CD4-positive, alpha-beta memory T cell (primary cell): ENCODE measurements at regions not wholly inside any gene's neighbourhood (a gene's known extent, or its start where the extent isn't known, plus 50 kb on each side); places are given as distances from the start of the nearest gene placed in this dataset.

ENCODE experiments used
- CTCF ChIA-PET: fragments of 350-600 bp; sonication (Branson Sonifier 250); formaldehyde crosslinking; loops from one replicate; lab custom pipeline; 2021; ENCODE audit warnings: inconsistent platforms; ENCODE audit not compliant: partially characterized antibody; lab: Charles Lee
- POLR2A ChIA-PET: fragments of 350-600 bp; sonication (Branson Sonifier 250); formaldehyde crosslinking; loops from one replicate; lab custom pipeline; 2021; ENCODE audit not compliant: partially characterized antibody; lab: Charles Lee
- DNase-seq, 5 donors: peaks; one replicate each; pipeline versions ENCODE4 v3.0.0 to v3.0.0-alpha.2; 2020 to 2022; ENCODE audit warnings: mixed read lengths in 1 of 5
- H3K27ac ChIP-seq: one replicate; pipeline ENCODE4 v1.7.0; 2013; ENCODE audit warnings: low read depth, low read length
- H3K27me3 ChIP-seq: 2 replicates; pipeline ENCODE4 v1.7.0; 2013; ENCODE audit warnings: mild to moderate bottlenecking, low read length, moderate library complexity; ENCODE audit not compliant: insufficient read depth
- H3K36me3 ChIP-seq: 2 replicates; pipeline ENCODE4 v1.7.0; 2013; ENCODE audit warnings: mild to moderate bottlenecking, low read length, moderate library complexity; ENCODE audit not compliant: insufficient read depth
- H3K4me1 ChIP-seq: 2 replicates; pipeline ENCODE4 v1.7.0; 2013; ENCODE audit warnings: mild to moderate bottlenecking, low read length, moderate library complexity; ENCODE audit not compliant: insufficient read depth
- H3K4me3 ChIP-seq, 2 donors: one replicate each; pipeline ENCODE4 v1.7.0; 2013; ENCODE audit warnings: low read length in 2 of 2, mild to moderate bottlenecking in 1 of 2
- H3K9me3 ChIP-seq, 2 donors: one replicate each; pipeline ENCODE4 v1.7.0; 2013; ENCODE audit warnings: low read length in 2 of 2, control low read depth in 1 of 2; ENCODE audit not compliant: control insufficient read depth in 1 of 2
- H3K27ac Mint-ChIP-seq, 7 donors: one replicate each; pipeline ENCODE4 v1.8.0; 2020 to 2021; ENCODE audit warnings: mixed read lengths in 7 of 7, mild to moderate bottlenecking in 6 of 7, inconsistent platforms in 3 of 7, moderate library complexity in 3 of 7
- H3K27me3 Mint-ChIP-seq, 2 donors: one replicate each; pipeline ENCODE4 v1.8.0; 2020 to 2021; ENCODE audit warnings: mixed read lengths in 2 of 2
- H3K36me3 Mint-ChIP-seq, 2 donors: one replicate each; pipeline ENCODE4 v1.8.0; 2020 to 2021; ENCODE audit warnings: mixed read lengths in 2 of 2, inconsistent platforms in 1 of 2, mild to moderate bottlenecking in 1 of 2
- H3K4me1 Mint-ChIP-seq, 4 donors: one replicate each; pipeline ENCODE4 v1.8.0; 2020 to 2021; ENCODE audit warnings: mixed read lengths in 4 of 4, mild to moderate bottlenecking in 1 of 4
- H3K4me3 Mint-ChIP-seq, 8 donors: one replicate each; pipeline ENCODE4 v1.8.0; 2020 to 2021; ENCODE audit warnings: mixed read lengths in 8 of 8, mild to moderate bottlenecking in 7 of 8, moderate library complexity in 6 of 8, inconsistent platforms in 3 of 8
- H3K9me3 Mint-ChIP-seq, 8 donors: one replicate each; pipeline ENCODE4 v1.8.0; 2020 to 2021; ENCODE audit warnings: mixed read lengths in 8 of 8, mild to moderate bottlenecking in 5 of 8, inconsistent platforms in 3 of 8, moderate library complexity in 1 of 8
- intact Hi-C: fragments of 100-400 bp; cut with micrococcal nuclease; formaldehyde crosslinking; loops from one replicate; pipeline ENCODE4 v1.15.1; 2023

DNA sequence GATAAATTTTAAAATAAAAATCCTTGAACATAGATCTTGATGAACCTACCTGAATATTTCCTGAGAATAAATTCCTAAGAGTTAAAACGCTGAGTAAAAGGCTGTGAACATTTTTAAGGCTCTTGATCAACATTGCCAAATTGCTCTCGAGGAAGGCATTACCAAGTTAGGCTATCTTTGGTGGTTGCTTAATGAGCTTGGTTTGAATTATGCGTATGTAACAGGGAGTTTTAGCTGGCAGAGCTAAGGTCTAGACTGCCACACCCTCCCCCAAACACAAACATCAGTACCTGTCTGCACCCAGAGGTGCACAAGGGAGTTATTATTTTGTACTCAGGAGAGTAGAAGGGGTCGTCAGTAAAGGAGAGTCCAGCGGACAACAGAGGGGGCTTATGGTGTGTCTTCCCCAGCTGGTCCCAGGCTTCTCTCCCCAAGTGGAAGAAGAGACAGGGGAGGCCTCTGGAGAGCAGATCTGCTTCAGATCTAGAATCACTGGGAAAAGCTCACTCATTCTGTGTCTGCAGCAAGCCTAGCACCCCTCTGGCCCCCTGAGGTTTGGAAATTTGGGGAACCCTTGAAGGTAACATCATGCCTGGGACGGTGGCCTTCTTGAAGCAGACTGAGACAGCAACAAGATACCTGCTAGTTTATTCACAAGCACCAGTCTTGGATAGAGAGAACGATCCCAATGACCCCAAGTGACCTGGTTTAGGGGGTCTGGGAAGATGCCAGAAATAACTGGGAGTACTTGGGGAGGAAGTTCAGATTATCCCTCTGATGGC, 197.2 kb upstream of the ID2 start:
- Histone ChIP-seq H3K27me3 (no peaks in the 10 kb centered on the region), H3K9me3 (no peaks in the 10 kb centered on the region), H3K4me3 (no peak overlapping the region), H3K36me3 (no peaks in the 10 kb centered on the region), H3K27ac (peak overlapping the region; percentile 83), H3K4me1 (peaks cover 93% of the 10 kb centered on the region)
- peak in 4 of 5 donors; percentile 16 to 74 (median 40) for DNase-seq
- H3K36me3 Mint-ChIP-seq, result peaks cover 0 to 3% of the 10 kb centered on the region in 2 donors
- H3K9me3 Mint-ChIP-seq, result no peaks in the 10 kb centered on the region
- H3K27me3 Mint-ChIP-seq, result no peaks in the 10 kb centered on the region
- H3K27ac Mint-ChIP-seq, result peak overlapping the region; percentile 80 to 100 (median 98)
- POLR2A ChIA-PET, result interaction anchor here (0.7 to 2.0 kb wide), 7 partner anchors 9 to 757 kb away, joined by 3 to 9 read pairs (median 5); partner anchors contain the start of gene ID2
- intact Hi-C loops, result loop anchor here (2.0 to 10.0 kb wide), 2 partner anchors 198 to 350 kb away; partner anchors contain the start of genes ID2 and KIDINS220
- H3K4me1 Mint-ChIP-seq, result peaks cover 70 to 95% (median 81%) of the 10 kb centered on the region in 4 donors
- H3K4me3 Mint-ChIP-seq, result peak overlapping the region in 7 of 8 donors; percentile 57 to 90 (median 67)
- CTCF ChIA-PET, result no interaction called here

DNA sequence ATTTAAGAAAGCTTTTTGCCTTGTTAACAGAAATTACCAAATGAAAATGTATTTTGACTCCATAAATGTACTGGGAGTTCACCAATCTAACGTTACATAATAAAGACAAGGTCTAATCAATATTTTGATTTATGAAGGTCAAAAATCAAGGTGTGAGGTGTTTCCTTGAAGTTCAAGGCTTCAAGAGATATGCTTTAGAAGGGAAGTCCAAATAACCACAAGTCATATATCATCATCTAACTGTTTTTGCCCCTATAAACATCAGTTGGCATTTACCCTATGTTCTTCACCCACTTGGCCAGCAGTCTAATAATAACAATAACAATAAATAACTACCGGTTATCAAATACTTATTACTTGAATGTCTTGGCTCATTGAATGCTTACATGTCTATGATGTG, 196.1 kb upstream of the ID2 start:
- H3K27ac ChIP-seq, result peak overlapping the region; percentile 83
- peaks cover 94% of the 10 kb centered on the region for H3K4me1 ChIP-seq

DNA sequence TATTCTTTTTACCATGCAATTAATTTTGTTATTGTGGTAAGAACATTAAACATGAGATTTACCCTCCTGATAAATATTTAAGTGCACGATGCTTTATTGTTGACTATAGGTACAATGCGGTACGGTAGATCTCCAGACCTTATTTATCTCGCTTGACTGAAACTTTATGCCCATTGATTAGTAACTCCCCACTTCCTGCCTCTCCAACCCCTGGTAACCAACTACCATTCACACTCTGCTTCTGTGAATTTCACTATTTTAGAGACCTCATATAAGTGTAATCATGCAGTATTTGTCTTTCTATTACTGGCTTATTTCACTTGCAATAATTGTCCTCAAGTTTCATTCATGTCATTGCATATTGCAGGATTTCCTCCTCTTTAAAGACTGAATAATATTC, 195.7 kb upstream of the ID2 start:
- Histone ChIP-seq H3K4me1 (peaks cover 93% of the 10 kb centered on the region), H3K36me3 (no peaks in the 10 kb centered on the region), H3K4me3 (peak overlapping the region in 1 of 2 donors; percentile 46), H3K9me3 (no peaks in the 10 kb centered on the region), H3K27ac (peak overlapping the region; percentile 83), H3K27me3 (no peaks in the 10 kb centered on the region)
- H3K27ac Mint-ChIP-seq, result peak overlapping the region; percentile 94 to 100 (median 99)
- peak overlapping the region; percentile 82 to 93 (median 88) for H3K4me3 Mint-ChIP-seq
- no peaks in the 10 kb centered on the region for H3K27me3 Mint-ChIP-seq
- DNase-seq, result peak in 2 of 5 donors; percentile 26 to 28
- ChIA-PET CTCF (interaction anchor here (2.7 to 3.7 kb wide), 2 partner anchors 8 to 13 kb away, joined by 8 to 18 read pairs; no protein-coding TSS in a partner anchor), POLR2A (interaction anchor here (2.0 to 4.0 kb wide), 3 partner anchors 8 to 196 kb away, joined by 9 to 46 read pairs (median 25); partner anchors contain the start of gene ID2)
- H3K4me1 Mint-ChIP-seq, result peaks cover 62 to 93% (median 76%) of the 10 kb centered on the region in 4 donors
- intact Hi-C loops, result loop anchor here (10.0 kb wide), 1 partner anchor 349 kb away; the partner anchor contains the start of gene KIDINS220
- H3K9me3 Mint-ChIP-seq, result no peaks in the 10 kb centered on the region
- peaks cover 0 to 3% of the 10 kb centered on the region in 2 donors for H3K36me3 Mint-ChIP-seq

More for the DNA sequence above, 196.1 kb upstream of the ID2 start:
- POLR2A ChIA-PET, result interaction anchor here (0.9 to 2.0 kb wide), 6 partner anchors 10 to 758 kb away, joined by 3 to 9 read pairs (median 6); partner anchors contain the start of gene ID2
- Histone ChIP-seq H3K9me3 (no peaks in the 10 kb centered on the region), H3K4me3 (no peak overlapping the region), H3K27me3 (no peaks in the 10 kb centered on the region), H3K36me3 (no peaks in the 10 kb centered on the region)
- H3K27me3 Mint-ChIP-seq, result no peaks in the 10 kb centered on the region
- peaks cover 0 to 3% of the 10 kb centered on the region in 2 donors for H3K36me3 Mint-ChIP-seq
- DNase-seq, result no peak
- peak overlapping the region; percentile 82 to 93 (median 88) for H3K4me3 Mint-ChIP-seq
- CTCF ChIA-PET, result no interaction called here
- no peaks in the 10 kb centered on the region for H3K9me3 Mint-ChIP-seq
- H3K4me1 Mint-ChIP-seq, result peaks cover 64 to 95% (median 78%) of the 10 kb centered on the region in 4 donors
- intact Hi-C loops, result loop anchor here (2.0 to 10.0 kb wide), 2 partner anchors 197 to 349 kb away; partner anchors contain the start of genes ID2 and KIDINS220
- peak overlapping the region; percentile 94 to 100 (median 99) for H3K27ac Mint-ChIP-seq

DNA sequence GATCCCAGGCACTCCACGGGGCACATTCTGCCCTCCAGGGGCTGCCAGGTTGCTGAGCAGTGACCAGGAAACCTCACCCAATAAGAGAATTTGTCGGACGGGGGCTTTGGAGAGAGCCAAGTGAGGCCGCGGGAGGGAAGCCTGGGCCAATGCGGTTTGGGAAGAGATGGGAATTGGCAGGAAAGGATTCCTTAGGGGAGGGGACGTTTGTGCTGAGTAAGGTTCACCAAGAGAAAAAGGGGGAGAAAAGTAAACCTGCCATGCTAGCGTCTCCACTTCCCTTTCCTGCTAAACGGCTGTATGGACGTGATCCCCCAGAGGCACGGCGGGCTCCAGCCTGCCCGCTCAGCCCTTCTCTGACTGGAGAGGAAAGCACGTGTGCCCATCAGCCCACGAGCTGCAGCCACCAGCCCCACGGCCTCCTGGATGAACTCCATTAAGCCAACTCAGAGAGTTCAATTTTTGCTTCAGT, 194.4 kb upstream of the ID2 start:
- ChIA-PET POLR2A (interaction anchor here (0.9 to 4.0 kb wide), 6 partner anchors 9 to 197 kb away, joined by 3 to 46 read pairs (median 23); partner anchors contain the start of gene ID2), CTCF (interaction anchor here (0.8 to 3.7 kb wide), 5 partner anchors 9 to 762 kb away, joined by 3 to 18 read pairs (median 5); no protein-coding TSS in a partner anchor)
- H3K4me1 Mint-ChIP-seq, result peaks cover 49 to 85% (median 62%) of the 10 kb centered on the region in 4 donors
- Histone ChIP-seq H3K36me3 (no peaks in the 10 kb centered on the region), H3K9me3 (no peaks in the 10 kb centered on the region), H3K27me3 (no peaks in the 10 kb centered on the region), H3K4me3 (peak overlapping the region; percentile 50 to 66), H3K4me1 (peaks cover 80% of the 10 kb centered on the region), H3K27ac (peak overlapping the region; percentile 83)
- peak overlapping the region; percentile 94 to 100 (median 99) for H3K27ac Mint-ChIP-seq
- H3K9me3 Mint-ChIP-seq, result no peaks in the 10 kb centered on the region
- intact Hi-C loops, result loop anchor here (10.0 kb wide), 1 partner anchor 347 kb away; the partner anchor contains the start of gene KIDINS220
- peaks cover 0 to 3% of the 10 kb centered on the region in 2 donors for H3K36me3 Mint-ChIP-seq
- peak overlapping the region; percentile 82 to 93 (median 88) for H3K4me3 Mint-ChIP-seq
- DNase-seq, result no peak
- H3K27me3 Mint-ChIP-seq, result no peaks in the 10 kb centered on the region

DNA sequence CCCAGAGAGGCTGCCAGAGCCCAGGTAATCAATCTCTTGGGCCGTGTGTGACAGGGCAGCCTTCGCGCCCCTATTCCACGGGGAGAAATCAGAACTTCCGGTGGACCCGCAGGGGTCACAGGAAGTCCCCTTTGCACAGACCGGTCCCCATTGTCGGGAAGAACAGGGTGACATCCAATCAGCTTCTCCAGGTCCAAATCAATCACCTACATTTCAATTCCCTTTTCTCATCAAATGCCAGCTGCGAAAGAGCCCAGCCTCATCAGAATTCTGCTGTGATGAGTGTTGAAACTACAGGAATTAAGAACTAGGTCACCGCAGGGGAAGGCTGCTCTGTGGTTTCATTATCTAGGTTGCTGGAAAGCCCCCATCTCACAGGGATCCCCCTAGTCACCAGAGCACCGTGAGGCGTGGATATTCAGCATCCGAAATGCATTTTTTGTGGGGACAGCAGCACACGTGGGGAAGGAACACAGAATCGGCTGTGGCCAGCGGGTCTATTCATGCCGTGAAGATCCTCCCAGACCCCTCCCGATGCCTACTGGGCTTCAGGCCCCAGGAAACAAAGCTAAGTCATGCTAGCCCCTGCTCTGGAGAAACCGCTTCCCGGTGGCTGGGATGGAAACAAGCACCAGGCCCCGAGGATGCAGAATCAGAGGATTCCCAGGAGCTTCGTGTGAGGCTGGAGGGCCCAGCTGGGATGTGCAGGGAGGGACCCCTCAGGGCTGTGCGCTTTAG, 193.7 kb upstream of the ID2 start:
- CTCF ChIA-PET, result interaction anchor here (0.8 to 3.7 kb wide), 9 partner anchors 10 to 763 kb away, joined by 3 to 18 read pairs (median 3); no protein-coding TSS in a partner anchor

DNA sequence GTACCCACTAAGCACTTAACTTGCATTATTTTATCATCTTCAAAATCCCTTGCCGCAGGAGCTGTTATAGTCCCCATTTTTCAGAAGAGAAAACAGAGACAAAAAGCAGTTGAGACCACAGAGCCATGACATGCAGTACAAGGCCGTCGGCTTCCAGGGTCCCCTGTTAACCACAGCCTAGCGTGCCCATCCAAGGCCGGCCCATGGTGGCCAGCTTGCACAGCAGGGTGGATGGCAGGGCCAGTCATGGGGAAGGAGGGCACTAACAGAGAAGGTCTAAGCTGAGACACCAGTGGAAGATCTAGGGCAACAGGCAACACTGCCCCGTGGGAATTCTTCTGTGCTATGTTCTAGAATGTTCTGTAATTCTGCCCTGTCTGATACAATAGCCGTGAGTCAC, 192.6 kb upstream of the ID2 start:
- ChIA-PET POLR2A (interaction anchor here (1.2 to 4.0 kb wide), 8 partner anchors 11 to 764 kb away, joined by 3 to 46 read pairs (median 16); partner anchors contain the start of gene ID2), CTCF (interaction anchor here (0.8 to 3.7 kb wide), 6 partner anchors 11 to 194 kb away, joined by 3 to 18 read pairs (median 3); no protein-coding TSS in a partner anchor)
- intact Hi-C loops, result loop anchor here (2.0 to 10.0 kb wide), 3 partner anchors 56 to 346 kb away; partner anchors contain the start of gene KIDINS220
- Mint-ChIP-seq H3K27me3 (no peaks in the 10 kb centered on the region), H3K4me1 (peaks cover 41 to 71% (median 53%) of the 10 kb centered on the region in 4 donors), H3K36me3 (no peaks in the 10 kb centered on the region), H3K9me3 (no peaks in the 10 kb centered on the region), H3K4me3 (peak overlapping the region; percentile 82 to 93 (median 88)), H3K27ac (peak overlapping the region; percentile 94 to 100 (median 99))
- peak overlapping the region; percentile 83 for H3K27ac ChIP-seq
- H3K27me3 ChIP-seq, result no peaks in the 10 kb centered on the region
- peaks cover 66% of the 10 kb centered on the region for H3K4me1 ChIP-seq
- no peaks in the 10 kb centered on the region for H3K36me3 ChIP-seq
- peak overlapping the region; percentile 50 to 66 for H3K4me3 ChIP-seq
- no peaks in the 10 kb centered on the region for H3K9me3 ChIP-seq
- no peak for DNase-seq

More for the DNA sequence above, 193.7 kb upstream of the ID2 start:
- POLR2A ChIA-PET, result interaction anchor here (0.8 to 4.0 kb wide), 11 partner anchors 10 to 763 kb away, joined by 3 to 46 read pairs (median 6); partner anchors contain the start of gene ID2
- Mint-ChIP-seq H3K9me3 (no peaks in the 10 kb centered on the region), H3K27ac (peak overlapping the region; percentile 94 to 100 (median 99)), H3K27me3 (no peaks in the 10 kb centered on the region), H3K36me3 (peaks cover 0 to 3% of the 10 kb centered on the region in 2 donors), H3K4me3 (peak overlapping the region; percentile 82 to 93 (median 88)), H3K4me1 (peaks cover 44 to 79% (median 56%) of the 10 kb centered on the region in 4 donors)
- H3K4me1 ChIP-seq, result peaks cover 73% of the 10 kb centered on the region
- peak overlapping the region; percentile 50 to 66 for H3K4me3 ChIP-seq
- peak; percentile 76 to 94 (median 85) for DNase-seq
- intact Hi-C loops, result loop anchor here (1.0 to 10.0 kb wide), 5 partner anchors 10 to 347 kb away; partner anchors contain the start of gene KIDINS220
- H3K27ac ChIP-seq, result peak overlapping the region; percentile 83
- H3K36me3 ChIP-seq, result no peaks in the 10 kb centered on the region
- H3K27me3 ChIP-seq, result no peaks in the 10 kb centered on the region
- H3K9me3 ChIP-seq, result no peaks in the 10 kb centered on the region
